GM19438 (cell line): ENCODE measurements at regions not wholly inside any gene's neighbourhood (a gene's known extent, or its start where the extent isn't known, plus 50 kb on each side); places are given as distances from the start of the nearest gene placed in this dataset.

Experiments
- ATAC-seq: cut with Tn5 transposase; IDR thresholded peaks from one replicate; pipeline ENCODE4 v1.9.1; 2021; ENCODE audit warnings: low read depth; ENCODE audit not compliant: unreplicated experiment

- ATAC-seq, result no peak
Observed at GRCh38 chrX:80098038-80098437, 83.5 kb downstream of the TBX22 start.

GRCh38 chrX:80120335-80120734, 105.8 kb downstream of the TBX22 start:
- no peak for ATAC-seq

GRCh38 chrX:80138938-80139337, 124.4 kb downstream of the TBX22 start:
- ATAC-seq, result no peak

- no peak for ATAC-seq
Observed at GRCh38 chrX:80139564-80139963, 125.0 kb downstream of the TBX22 start.

- no peak for ATAC-seq
Observed at GRCh38 chrX:80170581-80170980, 156.0 kb downstream of the TBX22 start.

GRCh38 chrX:80173261-80173660, 158.7 kb downstream of the TBX22 start:
- ATAC-seq, result no peak

GRCh38 chrX:80174925-80175574, 160.5 kb downstream of the TBX22 start:
- no peak for ATAC-seq

- ATAC-seq, result no peak
Observed at GRCh38 chrX:80181079-80181478, 166.5 kb downstream of the TBX22 start.

GRCh38 chrX:80184854-80185253, 170.3 kb downstream of the TBX22 start:
- no peak for ATAC-seq

- ATAC-seq, result no peak
Observed at GRCh38 chrX:80206647-80207046, 192.1 kb downstream of the TBX22 start.

GRCh38 chrX:80207327-80207726, 192.8 kb downstream of the TBX22 start:
- ATAC-seq, result no peak

GRCh38 chrX:80216086-80216485, 201.5 kb downstream of the TBX22 start:
- ATAC-seq, result no peak

GRCh38 chrX:80223982-80224579, 196.2 kb upstream of the TENT5D start:
- ATAC-seq, result no peak

- ATAC-seq, result no peak
Observed at GRCh38 chrX:80229626-80230025, 190.6 kb upstream of the TENT5D start.

GRCh38 chrX:80237072-80237471, 183.2 kb upstream of the TENT5D start:
- no peak for ATAC-seq

GRCh38 chrX:80246271-80246670, 174.0 kb upstream of the TENT5D start:
- ATAC-seq, result no peak

- ATAC-seq, result no peak
Observed at GRCh38 chrX:80266287-80266686, 154.0 kb upstream of the TENT5D start.

- no peak for ATAC-seq
Observed at GRCh38 chrX:80266979-80267378, 153.3 kb upstream of the TENT5D start.

GRCh38 chrX:80267790-80268189, 152.5 kb upstream of the TENT5D start:
- ATAC-seq, result no peak

- no peak for ATAC-seq
Observed at GRCh38 chrX:80282535-80282934, 137.7 kb upstream of the TENT5D start.

GRCh38 chrX:80285131-80285773, 135.0 kb upstream of the TENT5D start:
- ATAC-seq, result peak; percentile 75

GRCh38 chrX:80290834-80291233, 129.4 kb upstream of the TENT5D start:
- no peak for ATAC-seq
